Neural cell (in vitro differentiated cells): ENCODE measurements at regions not wholly inside any gene's neighbourhood (a gene's known extent, or its start where the extent isn't known, plus 50 kb on each side); places are given as distances from the start of the nearest gene placed in this dataset.

Experiments
- H2AFZ ChIP-seq: fragments of 200-600, 300-800 bp; sonication (generic), shearing (Covaris generic); 2 replicates; pipeline ENCODE4 v1.6.0; 2014; ENCODE audit warnings: low read depth, mild to moderate bottlenecking, antibody characterized with exemption, low read length, moderate library complexity
- H3F3A ChIP-seq: fragments of 200-600 bp; shearing (Covaris generic); 2 replicates; pipeline ENCODE4 v1.6.1; 2016; ENCODE audit warnings: mild to moderate bottlenecking, moderate library complexity, mixed read lengths, antibody characterized with exemption, low read length; ENCODE audit not compliant: insufficient read depth, poor library complexity, severe bottlenecking
- H3K27ac ChIP-seq: fragments of 200-600, 300-800 bp; sonication (generic), shearing (Covaris generic); 2 replicates; pipeline ENCODE4 v1.5.1; 2014; ENCODE audit warnings: mild to moderate bottlenecking, low read length, moderate library complexity
- H3K27me3 ChIP-seq: fragments of 300-800, 200-600 bp; sonication (generic), shearing (Covaris generic); 2 replicates; pipeline ENCODE4 v1.6.0; 2014; ENCODE audit warnings: mild to moderate bottlenecking, low read depth, low read length, moderate library complexity; ENCODE audit not compliant: insufficient read depth
- H3K36me3 ChIP-seq: fragments of 300-800, 200-600 bp; sonication (generic), shearing (Covaris generic); 2 replicates; pipeline ENCODE4 v1.5.1; 2014; ENCODE audit warnings: mild to moderate bottlenecking, antibody characterized with exemption, low read length, moderate library complexity; ENCODE audit not compliant: insufficient read depth
- H3K4me2 ChIP-seq: fragments of 300-800, 200-600 bp; sonication (generic), shearing (Covaris generic); 2 replicates; pipeline ENCODE4 v1.6.0; 2014; ENCODE audit warnings: mild to moderate bottlenecking, low read length
- H3K4me3 ChIP-seq: fragments of 300-800, 200-600 bp; sonication (generic), shearing (Covaris generic); 2 replicates; pipeline ENCODE4 v1.5.1; 2014; ENCODE audit warnings: mild to moderate bottlenecking, low read length, moderate library complexity
- H3K79me2 ChIP-seq: fragments of 200-600 bp; shearing (Covaris generic); replicated peaks from 2 replicates; pipeline ENCODE4 v1.6.0; 2014; ENCODE audit warnings: mild to moderate bottlenecking, low read length, moderate library complexity; ENCODE audit not compliant: insufficient read depth
- H3K9ac ChIP-seq: fragments of 300-800, 200-600 bp; sonication (generic), shearing (Covaris generic); 2 replicates; pipeline ENCODE4 v1.6.1; 2016; ENCODE audit warnings: mild to moderate bottlenecking, low read length, mixed read lengths
- H3K9me2 ChIP-seq: fragments of 200-600 bp; shearing (Covaris generic); 2 replicates; pipeline ENCODE4 v1.6.1; 2016; ENCODE audit warnings: mild to moderate bottlenecking, low read length, mixed read lengths; ENCODE audit not compliant: insufficient read depth
- H3K9me3 ChIP-seq: fragments of 200-600, 300-800 bp; sonication (generic), shearing (Covaris generic); 2 replicates; pipeline ENCODE4 v1.6.1; 2016; ENCODE audit warnings: mild to moderate bottlenecking, mixed run types, low read length, moderate library complexity, mixed read lengths
- H4K20me1 ChIP-seq: fragments of 200-600 bp; shearing (Covaris generic); 2 replicates; pipeline ENCODE4 v1.6.1; 2016; ENCODE audit warnings: mild to moderate bottlenecking, mixed run types; ENCODE audit not compliant: insufficient read depth
- EP300 ChIP-seq: fragments of 450-650 bp; conservative IDR thresholded peaks from 2 replicates; pipeline ENCODE4 v1.6.1; 2014; ENCODE audit warnings: antibody characterized with exemption, mild to moderate bottlenecking, moderate library complexity; ENCODE audit not compliant: poor library complexity, severe bottlenecking
- EZH2 ChIP-seq: fragments of 200-600, 300-800 bp; shearing (Covaris generic), sonication (generic); IDR thresholded peaks from 2 replicates; pipeline ENCODE4 v1.6.1; 2014; ENCODE audit warnings: antibody characterized with exemption, low read length, borderline replicate concordance, mild to moderate bottlenecking; ENCODE audit not compliant: insufficient read depth, poor library complexity, severe bottlenecking
- MXI1 ChIP-seq: fragments of 450-650 bp; conservative IDR thresholded peaks from 2 replicates; pipeline ENCODE4 v1.6.1; 2014; ENCODE audit warnings: antibody characterized with exemption, mild to moderate bottlenecking; ENCODE audit not compliant: poor library complexity, severe bottlenecking
- POLR2AphosphoS5 ChIP-seq: IDR thresholded peaks from 2 replicates; pipeline ENCODE4 v1.6.1; 2012
- RAD21 ChIP-seq: fragments of 450-650 bp; conservative IDR thresholded peaks from 2 replicates; pipeline ENCODE4 v1.6.1; 2014; ENCODE audit warnings: antibody characterized with exemption, mild to moderate bottlenecking, moderate library complexity
- REST ChIP-seq: IDR thresholded peaks from 2 replicates; pipeline ENCODE4 v1.6.1; 2012; ENCODE audit warnings: borderline replicate concordance
- SMC3 ChIP-seq: fragments of 450-650 bp; conservative IDR thresholded peaks from 2 replicates; pipeline ENCODE4 v1.6.1; 2014; ENCODE audit warnings: antibody characterized with exemption, mild to moderate bottlenecking, moderate library complexity; ENCODE audit not compliant: poor library complexity
- TAF1 ChIP-seq: IDR thresholded peaks from 2 replicates; pipeline ENCODE4 v1.6.1; 2012; ENCODE audit warnings: low read depth
- TF ChIP-seq, protein P1 (sequence below): fragments of 450-650 bp; IDR thresholded peaks from 2 replicates; pipeline ENCODE4 v1.5.1; 2014; ENCODE audit warnings: antibody characterized with exemption, mild to moderate bottlenecking, moderate library complexity; ENCODE audit not compliant: poor library complexity, severe bottlenecking

DNA sequence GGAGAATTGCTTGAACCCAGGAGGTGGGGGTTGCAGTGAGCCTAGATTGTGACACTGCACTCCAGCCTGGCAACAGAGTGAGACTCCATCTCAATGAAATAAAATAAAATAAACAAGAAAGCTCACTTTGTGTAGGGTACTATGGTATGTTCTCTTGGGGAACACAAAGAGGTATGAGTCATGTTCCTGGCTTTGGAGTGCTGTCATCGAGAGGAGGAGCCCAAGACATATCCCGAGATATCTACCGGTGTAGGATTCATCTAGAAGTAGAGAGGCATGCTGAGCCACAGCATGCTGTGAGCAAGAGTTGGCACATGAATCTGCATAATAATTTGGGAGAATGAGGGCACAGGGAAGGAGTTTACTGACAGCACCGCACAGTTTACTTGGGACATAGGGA lies 244.9 kb upstream of the EPHA4 start:
- no peaks in the 10 kb centered on the region for H4K20me1 ChIP-seq
- no peak overlapping the region for H3K27ac ChIP-seq
- H3K9me3 ChIP-seq: no peaks in the 10 kb centered on the region
- no peak overlapping the region for H3K4me2 ChIP-seq
- no peak overlapping the region for H3K4me3 ChIP-seq
- no peak overlapping the region for H2AFZ ChIP-seq
- H3K27me3 ChIP-seq: no peaks in the 10 kb centered on the region
- H3K36me3 ChIP-seq: no peaks in the 10 kb centered on the region
- no peaks in the 10 kb centered on the region for H3F3A ChIP-seq
- TF ChIP-seq REST (no peak), SMC3 (no peak), POLR2AphosphoS5 (no peak), EP300 (no peak), RAD21 (no peak)
- no peak overlapping the region for H3K9ac ChIP-seq
- no peaks in the 10 kb centered on the region for H3K79me2 ChIP-seq
- no peaks in the 10 kb centered on the region for H3K9me2 ChIP-seq

- Histone ChIP-seq H3F3A (no peaks in the 10 kb centered on the region), H3K9ac (no peak overlapping the region), H3K36me3 (no peaks in the 10 kb centered on the region), H3K79me2 (no peaks in the 10 kb centered on the region), H3K9me3 (no peaks in the 10 kb centered on the region), H3K27me3 (no peaks in the 10 kb centered on the region), H3K27ac (no peak overlapping the region), H3K4me3 (no peak overlapping the region), H4K20me1 (no peaks in the 10 kb centered on the region), H3K4me2 (no peak overlapping the region), H2AFZ (no peak overlapping the region), H3K9me2 (no peaks in the 10 kb centered on the region)
- TF ChIP-seq RAD21 (no peak), TAF1 (no peak), REST (no peak), MXI1 (no peak), SMC3 (no peak), EZH2 (no peak), POLR2AphosphoS5 (no peak), EP300 (no peak)
- TF ChIP-seq, protein P1, sequence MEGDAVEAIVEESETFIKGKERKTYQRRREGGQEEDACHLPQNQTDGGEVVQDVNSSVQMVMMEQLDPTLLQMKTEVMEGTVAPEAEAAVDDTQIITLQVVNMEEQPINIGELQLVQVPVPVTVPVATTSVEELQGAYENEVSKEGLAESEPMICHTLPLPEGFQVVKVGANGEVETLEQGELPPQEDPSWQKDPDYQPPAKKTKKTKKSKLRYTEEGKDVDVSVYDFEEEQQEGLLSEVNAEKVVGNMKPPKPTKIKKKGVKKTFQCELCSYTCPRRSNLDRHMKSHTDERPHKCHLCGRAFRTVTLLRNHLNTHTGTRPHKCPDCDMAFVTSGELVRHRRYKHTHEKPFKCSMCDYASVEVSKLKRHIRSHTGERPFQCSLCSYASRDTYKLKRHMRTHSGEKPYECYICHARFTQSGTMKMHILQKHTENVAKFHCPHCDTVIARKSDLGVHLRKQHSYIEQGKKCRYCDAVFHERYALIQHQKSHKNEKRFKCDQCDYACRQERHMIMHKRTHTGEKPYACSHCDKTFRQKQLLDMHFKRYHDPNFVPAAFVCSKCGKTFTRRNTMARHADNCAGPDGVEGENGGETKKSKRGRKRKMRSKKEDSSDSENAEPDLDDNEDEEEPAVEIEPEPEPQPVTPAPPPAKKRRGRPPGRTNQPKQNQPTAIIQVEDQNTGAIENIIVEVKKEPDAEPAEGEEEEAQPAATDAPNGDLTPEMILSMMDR: no peak
These were observed 244.5 kb upstream of the EPHA4 start for GRCh38 chr2:221816566-221816965.
